ENCODE measurements at regions not wholly inside any gene's neighbourhood (a gene's known extent, or its start where the extent isn't known, plus 50 kb on each side); places are given as distances from the start of the nearest gene placed in this dataset.

DNA sequence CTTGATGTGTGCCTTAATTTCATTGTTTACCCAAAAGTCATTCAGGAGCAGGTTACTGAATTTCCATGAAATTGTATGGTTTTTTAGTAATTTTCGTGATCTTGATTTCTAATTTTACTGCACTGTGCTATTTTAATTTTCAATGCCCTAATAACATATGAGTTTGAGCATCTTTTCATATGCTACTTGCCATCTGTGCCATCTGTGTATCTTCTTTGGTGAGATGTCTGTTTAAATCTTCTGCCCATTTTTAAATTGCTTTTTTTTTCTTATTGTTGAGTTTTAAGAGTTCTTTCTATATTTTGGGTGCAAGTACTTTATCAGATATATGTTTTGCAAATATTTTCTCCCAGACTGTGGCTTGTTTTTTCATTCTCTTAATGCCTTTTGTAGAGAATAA is 165.9 kb downstream of the ST6GAL2 start:
- DNase-seq = no peak

DNA sequence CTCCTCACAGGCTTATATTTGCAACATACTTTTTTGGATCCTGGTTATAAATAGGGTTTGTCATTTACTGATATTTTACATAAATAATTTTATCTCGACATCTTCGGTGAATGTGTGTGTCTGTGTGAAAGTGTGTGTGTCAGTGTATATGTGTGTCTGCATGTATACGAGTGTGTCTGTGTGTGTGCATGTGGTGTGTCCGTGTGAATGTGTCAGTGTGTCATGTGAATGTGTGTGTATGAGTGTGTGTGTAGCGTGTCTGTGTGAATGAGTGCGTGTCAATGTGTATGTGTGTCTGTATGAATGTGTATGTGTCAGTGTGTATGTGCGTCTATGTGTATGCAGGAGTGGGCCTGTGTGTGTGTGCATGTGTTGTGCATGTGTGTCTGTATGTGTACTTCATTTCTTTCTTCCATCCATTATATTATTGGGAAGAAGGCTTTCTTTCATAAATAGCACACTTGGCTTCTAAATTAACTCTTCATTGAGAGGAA is 161.6 kb downstream of the ST6GAL2 start:
- DNase-seq = no peak

DNA sequence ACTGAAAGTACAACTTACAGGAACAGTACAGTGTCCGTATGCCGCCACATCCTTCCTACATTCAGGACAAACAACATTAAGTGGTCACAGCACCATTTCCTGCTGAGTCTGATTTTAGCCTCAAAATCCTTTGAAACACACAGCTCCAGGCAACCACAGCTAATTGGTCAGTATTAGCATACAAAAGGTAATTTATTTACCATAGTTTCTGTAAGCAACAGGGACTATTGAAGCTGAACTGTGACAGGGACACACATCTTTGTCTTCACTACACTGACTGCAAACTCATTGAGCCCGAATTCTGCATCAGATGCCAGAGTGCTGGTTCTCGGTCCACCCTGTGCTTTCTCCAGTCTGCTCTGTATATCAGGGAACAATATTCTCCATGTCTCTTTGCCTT is 151.8 kb downstream of the ST6GAL2 start:
- DNase-seq = no peak

DNA sequence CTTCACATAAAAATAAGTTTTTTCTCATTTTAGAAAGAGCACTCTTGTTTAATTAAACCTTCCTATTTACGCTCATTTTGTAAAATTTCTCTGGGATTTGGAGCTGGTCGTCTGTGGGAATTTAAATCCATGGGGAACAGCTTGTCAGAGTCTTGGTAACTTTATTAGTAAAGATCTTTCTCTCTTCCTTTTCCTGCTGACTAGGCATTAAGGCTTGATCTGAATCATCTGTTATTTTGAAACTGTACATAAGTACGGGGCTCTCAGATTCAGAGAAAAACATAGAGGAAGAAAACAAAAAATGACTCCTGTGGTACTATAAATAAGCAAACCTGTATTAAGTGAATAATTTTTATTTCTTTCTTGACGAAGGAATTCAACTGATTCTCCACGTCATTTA is 150.2 kb downstream of the ST6GAL2 start:
- DNase-seq = no peak

DNA sequence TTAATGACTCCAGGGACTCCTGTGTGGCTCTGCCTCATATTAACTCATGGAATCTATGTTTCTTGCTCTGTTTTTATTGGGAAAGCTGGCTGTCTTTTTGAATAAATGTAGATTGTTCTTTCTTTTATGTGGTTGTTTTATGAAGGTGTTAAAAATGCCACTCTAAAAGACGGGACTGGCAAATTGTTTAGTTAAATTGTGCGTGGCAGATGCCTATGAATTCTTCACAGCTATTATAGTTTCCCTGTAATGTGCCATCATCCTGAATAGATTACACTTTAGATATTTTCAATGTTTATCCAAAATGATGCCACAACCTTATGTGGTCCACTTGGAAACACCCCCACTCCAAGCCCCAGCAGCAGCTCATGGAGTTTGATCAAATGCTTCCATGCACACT is 149.7 kb downstream of the ST6GAL2 start:
- DNase-seq = no peak

DNA sequence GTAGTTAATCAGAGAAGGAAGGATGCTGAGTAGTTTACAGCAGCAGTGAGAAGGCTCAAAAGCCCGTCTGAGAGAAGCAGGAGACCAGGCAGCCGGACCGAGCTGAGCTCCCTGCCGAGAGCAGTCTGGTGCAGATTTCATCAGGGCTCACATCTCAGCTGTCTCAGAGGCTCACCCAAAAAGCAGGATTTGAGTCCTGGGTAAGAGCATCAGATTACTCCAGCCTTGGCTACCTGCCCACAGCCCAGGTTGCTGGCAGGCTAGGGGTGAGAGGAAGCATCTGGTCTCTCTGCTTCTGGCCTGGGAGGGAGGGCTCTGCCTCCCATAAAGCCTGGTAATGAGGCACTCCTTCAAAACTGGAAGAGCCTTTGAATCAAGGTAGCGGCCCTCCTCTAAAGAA is 140.5 kb downstream of the ST6GAL2 start:
- DNase-seq = peak; percentile 58

DNA sequence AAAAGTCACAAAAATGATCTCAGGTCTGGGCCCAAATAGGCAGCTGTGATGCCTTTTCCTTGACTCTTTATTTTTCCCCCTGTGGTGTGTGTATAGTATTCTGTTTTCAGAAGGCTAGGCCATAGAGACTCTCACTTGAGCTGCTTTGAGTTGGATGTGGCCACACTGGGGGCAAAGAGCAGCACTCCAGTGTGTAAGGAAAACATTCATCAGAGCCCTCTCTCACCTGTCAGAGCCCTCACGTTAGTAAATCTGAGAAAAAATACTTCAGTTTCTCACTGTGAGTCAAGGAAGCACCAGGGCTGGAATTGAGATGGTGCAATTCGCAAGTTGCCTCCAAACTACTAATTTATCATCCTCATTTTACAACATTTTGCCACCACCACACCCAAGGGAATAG is 136.1 kb downstream of the ST6GAL2 start:
- no peak for DNase-seq
